CD4-positive, alpha-beta T cell (primary cell): ENCODE measurements at regions not wholly inside any gene's neighbourhood (a gene's known extent, or its start where the extent isn't known, plus 50 kb on each side); places are given as distances from the start of the nearest gene placed in this dataset.
"Not testable (repeated sequence)": the region's sequence is repeated elsewhere in the genome, so short reads cannot be mapped to it uniquely, and the experiment has no call there.

Source experiments
- ATAC-seq: fragments of 200-7000 bp; cut with Tn5 transposase; one replicate; pipeline ENCODE4 v1.10.0; 2022; ENCODE audit warnings: mild to moderate bottlenecking; ENCODE audit not compliant: poor library complexity
- CTCF ChIA-PET: fragments of 350-600 bp; sonication (Branson Sonifier 250); formaldehyde crosslinking; loops from one replicate; lab custom pipeline; 2021; ENCODE audit warnings: antibody characterized with exemption, inconsistent platforms; lab: Charles Lee
- POLR2A ChIA-PET: fragments of 350-600 bp; sonication (Branson Sonifier 250); formaldehyde crosslinking; loops from one replicate; lab custom pipeline; 2021; ENCODE audit warnings: antibody characterized with exemption, inconsistent platforms; lab: Charles Lee
- DNase-seq, 14 experiments: peaks; one replicate each; pipeline ENCODE4 v3.0.0-alpha.2; 2013 to 2020; ENCODE audit warnings: mixed read lengths in 2 of 14
- H3K27ac ChIP-seq, 2 donors: one replicate each; pipeline versions ENCODE4 v1.5.1 to v1.7.0; 2013; ENCODE audit warnings: low read length in 2 of 2, low read depth in 1 of 2, mild to moderate bottlenecking in 1 of 2
- H3K27me3 ChIP-seq, 2 experiments: 1 replicate in 1 of 2; 2 replicates in 1 of 2; pipeline versions ENCODE4 v1.6.1 to v1.7.0; 2013; ENCODE audit warnings: low read length in 2 of 2, control low read depth in 1 of 2, mild to moderate bottlenecking in 1 of 2, moderate library complexity in 1 of 2; ENCODE audit not compliant: insufficient read depth in 2 of 2, control insufficient read depth in 1 of 2
- H3K36me3 ChIP-seq: one replicate; pipeline ENCODE4 v1.6.1; 2013; ENCODE audit warnings: low read length, control low read depth; ENCODE audit not compliant: insufficient read depth
- H3K4me1 ChIP-seq: one replicate; pipeline ENCODE4 v1.6.1; 2013; ENCODE audit warnings: low read length, control low read depth; ENCODE audit not compliant: insufficient read depth
- H3K4me3 ChIP-seq: one replicate; pipeline ENCODE4 v1.5.1; 2013; ENCODE audit warnings: mild to moderate bottlenecking, low read length, moderate library complexity
- H3K9me3 ChIP-seq, 2 experiments: 1 replicate in 1 of 2; 2 replicates in 1 of 2; pipeline versions ENCODE4 v1.6.1 to v1.7.0; 2013; ENCODE audit warnings: low read length in 2 of 2, mild to moderate bottlenecking in 2 of 2, control low read depth in 1 of 2, moderate library complexity in 1 of 2; ENCODE audit not compliant: control insufficient read depth in 1 of 2, insufficient read depth in 1 of 2
- H3K27ac Mint-ChIP-seq: one replicate; pipeline ENCODE4 v1.8.0; 2020; ENCODE audit warnings: mixed read lengths
- H3K27me3 Mint-ChIP-seq: one replicate; pipeline ENCODE4 v1.8.0; 2021; ENCODE audit warnings: mixed read lengths
- H3K36me3 Mint-ChIP-seq: one replicate; pipeline ENCODE4 v1.8.0; 2021; ENCODE audit warnings: low read depth, mixed read lengths
- H3K4me1 Mint-ChIP-seq: one replicate; pipeline ENCODE4 v1.8.0; 2021; ENCODE audit warnings: low read depth, mixed read lengths
- H3K4me3 Mint-ChIP-seq: one replicate; pipeline ENCODE4 v1.8.0; 2020; ENCODE audit warnings: mild to moderate bottlenecking, mixed read lengths
- H3K9me3 Mint-ChIP-seq: one replicate; pipeline ENCODE4 v1.8.0; 2020; ENCODE audit warnings: mixed read lengths
- intact Hi-C, 2 experiments: fragments of 100-400 bp; cut with DNase I in 1 of 2; cut with micrococcal nuclease in 1 of 2; formaldehyde crosslinking; loops; one replicate each; pipeline versions ENCODE4 v1.15.1 to v1.9.0; 2023 to 2025; cut with DNase I, micrococcal nuclease
- TF ChIP-seq, protein P1 (sequence below): fragments of 200-600 bp; IDR thresholded peaks from one replicate; pipeline ENCODE4 v1.8.0; 2022; ENCODE audit warnings: antibody characterized with exemption, mild to moderate bottlenecking

DNA sequence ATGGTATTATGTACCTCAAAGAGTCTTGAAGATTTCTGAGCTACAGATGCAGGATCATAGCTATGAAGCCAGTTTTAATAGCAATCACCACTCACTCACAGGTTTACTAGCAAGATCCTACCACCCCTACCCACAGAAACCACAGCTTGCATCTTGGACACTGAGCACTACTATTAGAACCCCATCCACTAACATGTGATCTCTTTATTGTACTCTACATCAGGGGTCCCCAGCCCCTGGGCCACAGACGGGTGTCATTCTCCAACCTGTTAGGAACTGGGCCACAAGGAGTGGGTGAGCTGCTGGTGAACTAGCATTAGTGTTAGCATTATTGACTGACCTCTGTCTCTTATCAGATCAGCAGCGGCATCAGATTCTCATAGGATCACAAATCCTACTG is 844.8 kb upstream of the CHORDC1 start:
- Histone ChIP-seq H3K4me3 (no peak overlapping the region), H3K9me3 (peaks cover 0 to 7% of the 10 kb centered on the region in 2 experiments), H3K27ac (no peak overlapping the region), H3K4me1 (no peaks in the 10 kb centered on the region), H3K36me3 (no peaks in the 10 kb centered on the region), H3K27me3 (no peaks in the 10 kb centered on the region)
- Mint-ChIP-seq H3K27ac (no peak overlapping the region), H3K4me3 (no peak overlapping the region), H3K36me3 (no peaks in the 10 kb centered on the region), H3K27me3 (no peaks in the 10 kb centered on the region), H3K9me3 (peaks cover 5% of the 10 kb centered on the region), H3K4me1 (no peaks in the 10 kb centered on the region)
- intact Hi-C loops = no loop called here
- TF ChIP-seq, protein P1, sequence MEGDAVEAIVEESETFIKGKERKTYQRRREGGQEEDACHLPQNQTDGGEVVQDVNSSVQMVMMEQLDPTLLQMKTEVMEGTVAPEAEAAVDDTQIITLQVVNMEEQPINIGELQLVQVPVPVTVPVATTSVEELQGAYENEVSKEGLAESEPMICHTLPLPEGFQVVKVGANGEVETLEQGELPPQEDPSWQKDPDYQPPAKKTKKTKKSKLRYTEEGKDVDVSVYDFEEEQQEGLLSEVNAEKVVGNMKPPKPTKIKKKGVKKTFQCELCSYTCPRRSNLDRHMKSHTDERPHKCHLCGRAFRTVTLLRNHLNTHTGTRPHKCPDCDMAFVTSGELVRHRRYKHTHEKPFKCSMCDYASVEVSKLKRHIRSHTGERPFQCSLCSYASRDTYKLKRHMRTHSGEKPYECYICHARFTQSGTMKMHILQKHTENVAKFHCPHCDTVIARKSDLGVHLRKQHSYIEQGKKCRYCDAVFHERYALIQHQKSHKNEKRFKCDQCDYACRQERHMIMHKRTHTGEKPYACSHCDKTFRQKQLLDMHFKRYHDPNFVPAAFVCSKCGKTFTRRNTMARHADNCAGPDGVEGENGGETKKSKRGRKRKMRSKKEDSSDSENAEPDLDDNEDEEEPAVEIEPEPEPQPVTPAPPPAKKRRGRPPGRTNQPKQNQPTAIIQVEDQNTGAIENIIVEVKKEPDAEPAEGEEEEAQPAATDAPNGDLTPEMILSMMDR = no peak
- ChIA-PET CTCF (no interaction called here), POLR2A (no interaction called here)
- ATAC-seq (no peak), DNase-seq (no peak)

DNA sequence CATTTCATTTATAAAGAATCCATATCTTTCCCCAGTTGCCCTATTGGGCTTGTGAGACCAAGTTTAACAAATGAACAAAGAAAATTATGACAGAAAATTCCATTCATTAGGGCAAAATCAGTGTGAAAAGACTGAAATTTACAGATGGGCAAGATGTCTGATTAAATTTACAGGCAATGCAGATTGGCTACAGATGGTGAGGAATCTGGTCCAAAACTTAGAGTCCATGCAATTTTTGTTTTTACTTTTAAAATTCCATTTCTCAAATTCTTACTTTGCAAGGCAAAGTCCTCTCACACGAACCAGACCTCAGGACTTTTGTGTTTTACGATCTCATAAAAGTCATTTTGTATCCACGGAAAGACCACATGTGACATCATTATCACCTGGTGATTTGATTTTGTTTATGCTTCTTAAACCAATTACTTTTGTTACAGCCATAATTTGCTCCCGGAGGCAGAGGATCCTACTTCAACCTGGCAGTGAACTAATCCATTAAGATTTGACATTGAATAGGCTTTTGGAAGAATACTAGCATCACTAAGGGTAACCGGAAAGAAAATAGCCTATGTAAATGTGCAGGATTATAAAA is 843.7 kb upstream of the CHORDC1 start:
- Histone ChIP-seq H3K36me3 (no peaks in the 10 kb centered on the region), H3K4me1 (no peaks in the 10 kb centered on the region), H3K27ac (no peak overlapping the region), H3K9me3 (peaks cover 0 to 8% of the 10 kb centered on the region in 2 experiments), H3K4me3 (no peak overlapping the region), H3K27me3 (no peaks in the 10 kb centered on the region)
- TF ChIP-seq, protein P1 = no peak
- Mint-ChIP-seq H3K36me3 (no peaks in the 10 kb centered on the region), H3K27ac (no peak overlapping the region), H3K4me1 (no peaks in the 10 kb centered on the region), H3K9me3 (peaks cover 5% of the 10 kb centered on the region), H3K4me3 (no peak overlapping the region), H3K27me3 (no peaks in the 10 kb centered on the region)
- no peak for ATAC-seq
- DNase-seq = no peak
- POLR2A ChIA-PET = no interaction called here
- CTCF ChIA-PET = no interaction called here
- intact Hi-C loops = no loop called here

- H3K4me3 Mint-ChIP-seq, ATAC-seq, H3K4me1 ChIP-seq, H3K9me3 Mint-ChIP-seq, H3K4me3 ChIP-seq, H3K36me3 Mint-ChIP-seq, CTCF ChIA-PET, H3K27ac Mint-ChIP-seq, H3K27ac ChIP-seq, H3K36me3 ChIP-seq, intact Hi-C loops, H3K27me3 Mint-ChIP-seq, H3K27me3 ChIP-seq, H3K9me3 ChIP-seq, DNase-seq, POLR2A ChIA-PET, H3K4me1 Mint-ChIP-seq: not testable (repeated sequence)
Measured at GRCh38 chr11:91063399-91063798, 840.5 kb upstream of the CHORDC1 start.

DNA sequence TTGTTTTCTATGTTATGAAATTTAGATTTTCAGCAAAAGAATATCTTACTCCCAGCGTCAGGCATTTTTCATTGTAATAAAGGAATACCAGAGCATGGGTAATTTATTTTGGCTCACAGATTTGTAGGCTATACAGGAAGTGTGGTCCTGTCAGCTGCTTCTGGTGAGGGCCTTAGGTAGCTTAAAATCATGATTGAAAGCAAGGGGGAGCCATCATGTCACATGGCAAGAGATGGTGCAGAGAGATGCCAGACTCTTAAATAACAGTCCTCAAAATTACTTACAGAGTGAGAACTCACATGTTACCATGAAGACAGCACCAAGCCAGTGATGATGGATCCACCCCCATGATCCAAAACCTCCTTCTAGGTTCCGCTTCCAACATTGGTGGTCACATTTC is 825.0 kb upstream of the CHORDC1 start:
- DNase-seq = no peak
- Histone ChIP-seq H3K4me1 (no peaks in the 10 kb centered on the region), H3K36me3 (no peaks in the 10 kb centered on the region), H3K9me3 (no peaks in the 10 kb centered on the region), H3K4me3 (no peak overlapping the region), H3K27ac (no peak overlapping the region), H3K27me3 (no peaks in the 10 kb centered on the region)
- H3K9me3 Mint-ChIP-seq = peaks cover 8% of the 10 kb centered on the region
- ATAC-seq = no peak
- TF ChIP-seq, protein P1 = no peak
- H3K4me1 Mint-ChIP-seq = no peaks in the 10 kb centered on the region
- ChIA-PET CTCF (no interaction called here), POLR2A (no interaction called here)
- no peak overlapping the region for H3K27ac Mint-ChIP-seq
- no peak overlapping the region for H3K4me3 Mint-ChIP-seq
- H3K36me3 Mint-ChIP-seq = no peaks in the 10 kb centered on the region
- no peaks in the 10 kb centered on the region for H3K27me3 Mint-ChIP-seq
- intact Hi-C loops = no loop called here
